Peyer's patch (tissue), 4 donors: ENCODE measurements at regions not wholly inside any gene's neighbourhood (a gene's known extent, or its start where the extent isn't known, plus 50 kb on each side); places are given as distances from the start of the nearest gene placed in this dataset.

Source experiments
- DNase-seq, 3 donors: peaks; one replicate each; pipeline ENCODE4 v3.0.0-alpha.2; 2017 to 2019
- H3K27ac ChIP-seq, 4 donors: fragments of 200-600 bp; sonication (generic); one replicate each; pipeline ENCODE4 v1.5.1; 2016 to 2019
- H3K27me3 ChIP-seq, 2 donors: fragments of 200-600 bp; sonication (generic); one replicate each; pipeline ENCODE4 v1.5.1; 2019
- H3K36me3 ChIP-seq, 3 donors: fragments of 200-600 bp; sonication (generic); one replicate each; pipeline ENCODE4 v1.5.1; 2016 to 2019
- H3K4me1 ChIP-seq, 4 donors: fragments of 200-600 bp; sonication (generic); one replicate each; pipeline ENCODE4 v1.5.1; 2016 to 2019
- H3K4me3 ChIP-seq, 4 donors: fragments of 200-600 bp; sonication (generic); 1 replicate in 3 of 4; 2 replicates in 1 of 4; pipeline ENCODE4 v1.5.1; 2016 to 2019; ENCODE audit warnings: mild to moderate bottlenecking in 1 of 4
- H3K9me3 ChIP-seq, 4 donors: fragments of 200-600 bp; sonication (generic); one replicate each; pipeline ENCODE4 v1.5.1; 2016 to 2019; ENCODE audit warnings: mild to moderate bottlenecking in 1 of 4
- POLR2A ChIP-seq, 2 donors: fragments of 450-650 bp; IDR thresholded peaks; one replicate each; pipeline ENCODE4 v1.5.1; 2017; ENCODE audit warnings: antibody characterized with exemption in 2 of 2, mild to moderate bottlenecking in 2 of 2, moderate library complexity in 2 of 2
- TF ChIP-seq, protein P1 (sequence below), 6 experiments: fragments of 450-650 bp in 4 of 6; fragments of 200-600 bp in 2 of 6; sonication (generic) in 1 of 6; IDR thresholded peaks; one replicate each; pipeline ENCODE4 v1.5.1; 2017 to 2019; ENCODE audit warnings: antibody characterized with exemption in 6 of 6, mild to moderate bottlenecking in 3 of 6, moderate library complexity in 1 of 6

DNA sequence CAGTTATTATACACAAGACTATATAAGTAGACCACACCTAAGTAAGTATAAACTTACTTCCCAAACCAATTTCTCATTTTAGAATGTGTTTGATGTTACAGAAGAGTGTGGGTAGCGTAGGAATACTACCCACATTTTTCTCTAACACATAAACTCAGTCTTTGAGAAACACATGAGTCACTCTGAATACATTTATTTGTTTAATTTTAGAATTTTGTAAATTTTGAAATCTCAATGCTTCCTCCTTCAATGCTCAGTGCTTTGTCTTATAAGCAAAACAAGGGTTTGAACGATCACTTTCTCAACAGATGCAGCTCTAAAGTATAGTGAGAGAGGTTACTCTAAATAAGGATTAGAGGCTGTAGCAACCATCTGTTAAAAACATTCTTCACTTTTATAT, 700.8 kb downstream of the SI start:
- Histone ChIP-seq H3K4me1 (no peaks in the 10 kb centered on the region), H3K27ac (no peak overlapping the region), H3K27me3 (no peaks in the 10 kb centered on the region), H3K9me3 (no peaks in the 10 kb centered on the region), H3K4me3 (no peak overlapping the region), H3K36me3 (no peaks in the 10 kb centered on the region)
- TF ChIP-seq, protein P1, sequence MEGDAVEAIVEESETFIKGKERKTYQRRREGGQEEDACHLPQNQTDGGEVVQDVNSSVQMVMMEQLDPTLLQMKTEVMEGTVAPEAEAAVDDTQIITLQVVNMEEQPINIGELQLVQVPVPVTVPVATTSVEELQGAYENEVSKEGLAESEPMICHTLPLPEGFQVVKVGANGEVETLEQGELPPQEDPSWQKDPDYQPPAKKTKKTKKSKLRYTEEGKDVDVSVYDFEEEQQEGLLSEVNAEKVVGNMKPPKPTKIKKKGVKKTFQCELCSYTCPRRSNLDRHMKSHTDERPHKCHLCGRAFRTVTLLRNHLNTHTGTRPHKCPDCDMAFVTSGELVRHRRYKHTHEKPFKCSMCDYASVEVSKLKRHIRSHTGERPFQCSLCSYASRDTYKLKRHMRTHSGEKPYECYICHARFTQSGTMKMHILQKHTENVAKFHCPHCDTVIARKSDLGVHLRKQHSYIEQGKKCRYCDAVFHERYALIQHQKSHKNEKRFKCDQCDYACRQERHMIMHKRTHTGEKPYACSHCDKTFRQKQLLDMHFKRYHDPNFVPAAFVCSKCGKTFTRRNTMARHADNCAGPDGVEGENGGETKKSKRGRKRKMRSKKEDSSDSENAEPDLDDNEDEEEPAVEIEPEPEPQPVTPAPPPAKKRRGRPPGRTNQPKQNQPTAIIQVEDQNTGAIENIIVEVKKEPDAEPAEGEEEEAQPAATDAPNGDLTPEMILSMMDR (IDR thresholded peaks at IDR 0.05): no peak
- no peak for DNase-seq

DNA sequence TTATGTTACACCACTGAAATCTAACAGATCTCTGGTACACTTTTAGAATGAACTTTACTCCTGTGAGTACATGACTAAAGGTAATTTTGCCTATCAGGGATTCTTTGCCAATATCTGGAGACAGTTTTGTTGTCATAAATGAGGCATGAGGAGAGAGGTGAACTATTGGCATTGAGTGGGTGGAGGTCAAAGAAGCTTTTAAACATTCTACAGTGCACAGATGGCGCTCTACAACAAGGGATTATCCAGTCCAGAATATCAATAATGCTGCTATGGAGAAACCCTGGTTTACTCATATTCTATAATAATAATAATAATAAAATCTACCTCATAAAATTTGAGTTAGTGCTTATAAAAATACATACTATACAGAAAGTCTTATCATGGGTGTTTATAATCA, 702.3 kb downstream of the SI start:
- DNase-seq: no peak
- no peaks in the 10 kb centered on the region for H3K4me1 ChIP-seq

DNA sequence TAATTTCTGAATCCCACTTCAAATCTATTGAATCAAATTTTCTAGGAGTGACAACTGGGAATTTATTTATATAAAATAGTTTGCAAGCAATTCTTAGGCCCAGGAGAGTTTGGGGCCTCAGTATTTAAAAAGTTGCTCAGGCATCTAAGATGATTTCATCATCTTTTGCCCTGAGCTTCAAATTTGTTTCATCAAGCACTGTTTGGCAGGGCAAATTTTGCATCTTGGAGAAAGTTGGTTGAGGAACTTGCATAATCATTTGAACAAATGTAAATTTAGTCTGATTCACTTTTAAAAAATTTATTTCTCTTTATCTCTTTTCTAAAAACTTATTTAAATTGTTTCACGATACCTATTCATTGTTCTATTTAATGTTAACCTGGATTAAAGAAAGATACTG, 702.8 kb downstream of the SI start:
- TF ChIP-seq, protein P1 (IDR thresholded peaks at IDR 0.05): no peak
- TF ChIP-seq POLR2A (IDR thresholded peaks at IDR 0.05): no peak

More for the DNA sequence above, 702.3 kb downstream of the SI start:
- Histone ChIP-seq H3K4me3 (no peak overlapping the region), H3K27ac (no peak overlapping the region), H3K27me3 (no peaks in the 10 kb centered on the region), H3K9me3 (no peaks in the 10 kb centered on the region), H3K36me3 (no peaks in the 10 kb centered on the region)
- no peak for TF ChIP-seq POLR2A (IDR thresholded peaks at IDR 0.05)
- TF ChIP-seq, protein P1 (IDR thresholded peaks at IDR 0.05): no peak

GRCh38 chr3:164371681-164372080, 706.6 kb downstream of the SI start:
- Histone ChIP-seq H3K9me3 (no peaks in the 10 kb centered on the region), H3K27me3 (no peaks in the 10 kb centered on the region), H3K36me3 (no peaks in the 10 kb centered on the region), H3K4me1 (no peaks in the 10 kb centered on the region), H3K4me3 (no peak overlapping the region), H3K27ac (no peak overlapping the region)
- TF ChIP-seq, protein P1 (IDR thresholded peaks at IDR 0.05): no peak
- TF ChIP-seq POLR2A (IDR thresholded peaks at IDR 0.05): no peak
- DNase-seq: no peak

More for the DNA sequence above, 702.8 kb downstream of the SI start:
- DNase-seq: no peak
- H3K27me3 ChIP-seq: no peaks in the 10 kb centered on the region
- no peak overlapping the region for H3K27ac ChIP-seq
- H3K9me3 ChIP-seq: no peaks in the 10 kb centered on the region
- no peak overlapping the region for H3K4me3 ChIP-seq
- H3K36me3 ChIP-seq: no peaks in the 10 kb centered on the region
- no peaks in the 10 kb centered on the region for H3K4me1 ChIP-seq

- TF ChIP-seq, protein P1 (IDR thresholded peaks at IDR 0.05): no peak
- no peak for TF ChIP-seq POLR2A (IDR thresholded peaks at IDR 0.05)
- Histone ChIP-seq H3K4me3 (no peak overlapping the region), H3K36me3 (no peaks in the 10 kb centered on the region)
These were observed 707.3 kb downstream of the SI start for GRCh38 chr3:164370970-164371369.

GRCh38 chr3:164365242-164365641, 713.1 kb downstream of the SI start:
- no peaks in the 10 kb centered on the region for H3K27me3 ChIP-seq
- H3K4me1 ChIP-seq: no peaks in the 10 kb centered on the region
- no peak overlapping the region for H3K4me3 ChIP-seq
- no peaks in the 10 kb centered on the region for H3K36me3 ChIP-seq
- TF ChIP-seq POLR2A (IDR thresholded peaks at IDR 0.05): no peak
- TF ChIP-seq, protein P1 (IDR thresholded peaks at IDR 0.05): no peak
- DNase-seq: no peak
- H3K27ac ChIP-seq: no peak overlapping the region
- no peaks in the 10 kb centered on the region for H3K9me3 ChIP-seq

More at GRCh38 chr3:164370970-164371369, 707.3 kb downstream of the SI start:
- Histone ChIP-seq H3K27me3 (no peaks in the 10 kb centered on the region), H3K27ac (no peak overlapping the region), H3K4me1 (no peaks in the 10 kb centered on the region), H3K9me3 (no peaks in the 10 kb centered on the region)
- no peak for DNase-seq
